Inflammatory macrophage treated with lipopolysaccharide for 4 hours (primary cell): ENCODE measurements at regions not wholly inside any gene's neighbourhood (a gene's known extent, or its start where the extent isn't known, plus 50 kb on each side); places are given as distances from the start of the nearest gene placed in this dataset.

ENCODE experiments used
- DNase-seq: peaks from one replicate; pipeline ENCODE4 v3.0.0-alpha.2; 2020

GRCh38 chr10:131676800-131677421, 223.9 kb upstream of the PPP2R2D start:
- DNase-seq, result no peak

DNA sequence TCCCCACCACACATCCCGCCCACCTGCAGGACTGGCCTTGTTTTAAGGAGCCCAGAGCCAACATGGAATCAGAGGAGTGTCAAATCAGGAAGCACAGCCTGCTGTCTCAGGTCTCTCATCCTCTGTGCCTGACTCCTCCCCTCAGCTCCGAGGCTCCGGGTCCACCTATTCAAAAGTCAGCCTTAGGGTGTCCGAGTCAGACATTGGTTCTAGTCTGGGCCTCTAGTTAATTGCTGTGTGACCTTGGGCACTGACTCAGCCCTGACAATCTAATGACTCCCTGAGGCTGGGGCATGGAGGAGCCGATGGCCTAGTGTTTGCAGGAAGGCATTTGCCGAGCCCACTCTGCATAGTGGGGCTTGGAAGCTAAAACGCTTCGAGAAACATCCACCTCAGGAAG, 223.1 kb upstream of the PPP2R2D start:
- no peak for DNase-seq

- no peak for DNase-seq
Measured at GRCh38 chr10:131678171-131678570, 222.6 kb upstream of the PPP2R2D start.

- no peak for DNase-seq
Measured at GRCh38 chr10:131678613-131679012, 222.2 kb upstream of the PPP2R2D start.

DNA sequence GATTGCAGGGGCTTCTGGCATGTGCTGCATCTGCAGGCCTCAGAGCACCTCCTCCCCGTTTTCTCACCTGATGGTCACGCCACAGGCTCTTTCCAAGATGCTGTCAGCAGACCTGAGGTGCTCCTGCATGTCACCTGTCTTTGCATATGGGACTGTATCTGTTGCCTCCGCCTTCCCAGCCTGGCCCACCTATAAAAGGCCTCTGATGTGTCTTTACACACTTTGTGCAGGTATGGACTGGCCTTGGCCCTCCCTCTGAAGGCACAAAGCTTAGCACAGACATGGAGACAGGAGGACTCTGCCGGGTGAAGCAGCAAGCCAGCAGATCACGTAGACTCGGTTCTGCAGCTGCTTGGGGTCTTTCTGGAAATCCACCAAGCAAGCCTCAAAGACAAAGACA, 220.9 kb upstream of the PPP2R2D start:
- DNase-seq, result no peak

DNA sequence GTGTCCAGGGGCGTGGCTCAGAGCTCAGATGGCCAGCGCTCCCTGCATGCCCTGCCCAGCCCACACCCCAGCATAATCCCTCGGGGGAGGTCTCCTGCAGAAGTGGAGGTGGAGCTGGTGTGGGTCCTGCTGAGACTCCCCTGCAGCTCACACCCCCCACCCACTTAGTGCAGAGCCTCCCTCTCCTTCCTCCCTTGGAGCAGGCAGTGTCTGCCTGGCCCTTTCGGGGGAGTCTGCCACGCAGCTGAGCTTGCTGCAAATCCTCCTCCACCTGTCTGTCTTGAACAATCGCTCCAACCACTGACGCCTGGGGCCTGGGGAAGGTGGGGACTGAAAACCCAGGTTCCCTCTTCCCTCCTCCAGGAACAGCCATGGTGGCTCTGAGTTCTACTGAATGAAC, 219.7 kb upstream of the PPP2R2D start:
- DNase-seq, result no peak

DNA sequence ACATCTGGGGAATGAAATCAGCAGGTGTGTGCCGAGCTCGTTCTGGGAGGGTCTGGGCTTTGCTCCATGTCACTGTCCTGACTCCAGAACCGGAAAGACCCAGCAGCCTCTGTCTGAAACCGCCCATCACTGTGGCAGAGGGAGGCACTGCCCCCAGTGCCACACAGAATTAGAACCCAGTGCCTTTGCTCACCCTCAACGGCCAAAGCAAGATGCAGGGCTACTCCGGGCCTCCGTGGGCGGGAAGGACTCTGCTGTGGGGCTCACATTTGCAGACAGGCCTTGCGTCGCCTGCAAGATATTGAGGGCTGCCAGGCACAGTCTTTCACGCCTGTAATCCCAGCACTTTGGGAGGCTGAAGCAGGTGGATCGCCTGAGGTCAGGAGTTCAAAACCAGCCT, 219.2 kb upstream of the PPP2R2D start:
- no peak for DNase-seq

DNA sequence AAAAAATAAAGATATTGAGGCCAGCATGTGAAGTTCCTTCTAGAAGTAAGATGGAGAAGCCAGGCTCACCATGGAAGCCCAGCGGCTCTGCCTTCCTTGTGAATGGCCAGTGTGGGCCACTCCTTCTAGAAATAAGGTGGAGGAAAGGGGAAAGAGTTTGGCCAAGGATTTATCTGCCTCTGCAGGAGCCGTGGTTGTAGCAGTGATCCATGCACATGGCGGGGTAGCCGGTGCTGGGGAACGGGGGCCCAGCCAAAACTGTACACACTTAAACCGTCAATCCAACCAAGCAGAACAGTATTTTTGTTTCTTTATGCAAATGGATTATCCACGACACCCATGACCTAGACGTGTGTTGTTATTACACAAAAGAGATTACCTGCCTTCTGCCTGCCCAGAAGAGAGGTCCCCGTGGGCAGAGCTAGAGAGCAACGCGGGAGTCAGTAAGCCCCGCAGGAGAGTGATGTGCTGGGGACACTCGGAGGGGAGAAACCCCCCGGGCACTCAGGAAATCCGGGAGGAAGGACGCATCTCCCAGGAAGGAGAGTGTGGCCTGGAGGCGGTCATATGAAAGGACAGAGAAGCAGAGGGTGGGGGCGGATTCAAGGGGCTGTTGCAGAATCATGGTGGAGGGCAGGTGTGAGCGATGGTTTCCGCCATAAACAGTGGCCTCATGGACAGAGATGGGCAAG, 218.4 kb upstream of the PPP2R2D start:
- DNase-seq, result no peak

DNA sequence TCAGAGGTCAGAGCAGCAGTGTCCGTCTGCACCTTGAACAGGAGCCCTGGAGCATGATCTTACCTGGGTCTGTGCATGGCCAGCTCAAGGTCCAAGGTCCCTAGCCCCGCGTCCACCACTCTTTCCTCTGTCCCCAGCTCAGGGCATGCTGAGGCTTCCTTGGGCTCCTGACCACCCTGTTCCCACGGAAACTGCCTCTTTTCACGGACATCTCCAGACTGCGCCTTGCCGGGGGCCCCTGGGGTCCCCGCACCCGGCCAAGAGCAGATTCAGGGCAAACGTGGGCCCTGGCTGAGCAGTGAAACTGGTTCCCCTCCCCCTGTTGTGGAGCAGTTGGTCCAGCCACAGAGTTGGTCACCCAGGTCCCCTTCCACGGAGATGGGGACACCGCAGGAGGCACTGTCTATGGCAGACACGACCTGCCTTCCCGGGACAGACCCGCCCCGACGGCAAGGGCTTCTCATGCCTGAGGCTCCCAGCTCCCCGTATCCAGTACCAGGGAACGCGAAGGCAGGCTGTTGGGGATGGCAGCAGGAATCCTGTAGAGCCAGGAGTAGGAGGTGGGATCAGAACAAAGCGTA, 217.4 kb upstream of the PPP2R2D start:
- DNase-seq, result no peak

DNA sequence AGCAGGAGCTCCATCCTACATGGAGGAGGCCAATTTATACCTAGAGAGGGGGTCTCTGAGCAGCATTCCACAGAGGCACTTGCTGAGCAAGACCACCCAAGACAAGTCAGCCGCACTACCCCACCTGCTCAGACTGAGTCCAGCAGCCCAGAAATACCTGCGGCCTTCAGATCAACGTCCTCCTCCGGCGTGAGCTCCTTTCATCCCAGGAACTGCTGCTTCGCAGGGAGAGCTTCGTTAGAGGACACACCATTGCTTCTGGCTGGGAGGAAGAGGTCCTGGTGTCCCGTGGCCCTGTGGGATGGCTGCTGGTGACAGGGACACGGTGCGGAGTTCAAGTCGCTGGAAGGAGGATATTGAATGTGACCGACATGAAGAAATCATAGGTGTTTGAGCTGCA, 216.9 kb upstream of the PPP2R2D start:
- no peak for DNase-seq

DNA sequence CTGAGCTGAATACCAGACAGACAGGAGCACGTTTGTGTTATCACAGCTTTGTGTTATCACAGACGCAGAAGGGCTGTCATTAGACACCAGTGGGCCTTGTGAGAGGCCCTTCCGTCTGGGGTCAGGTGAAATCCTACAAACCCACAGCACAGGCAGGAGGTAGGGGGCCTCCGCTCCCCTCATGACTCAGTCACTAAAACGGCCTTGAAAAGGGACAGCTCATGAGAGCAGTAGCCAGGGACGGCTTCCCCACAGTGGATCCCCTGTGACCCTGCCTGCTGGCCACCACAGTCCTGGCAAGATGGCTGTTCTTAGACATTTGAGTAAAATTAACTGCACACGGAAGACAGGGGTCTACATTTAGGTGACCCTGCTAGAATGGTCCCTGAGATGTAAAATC, 215.8 kb upstream of the PPP2R2D start:
- no peak for DNase-seq

DNA sequence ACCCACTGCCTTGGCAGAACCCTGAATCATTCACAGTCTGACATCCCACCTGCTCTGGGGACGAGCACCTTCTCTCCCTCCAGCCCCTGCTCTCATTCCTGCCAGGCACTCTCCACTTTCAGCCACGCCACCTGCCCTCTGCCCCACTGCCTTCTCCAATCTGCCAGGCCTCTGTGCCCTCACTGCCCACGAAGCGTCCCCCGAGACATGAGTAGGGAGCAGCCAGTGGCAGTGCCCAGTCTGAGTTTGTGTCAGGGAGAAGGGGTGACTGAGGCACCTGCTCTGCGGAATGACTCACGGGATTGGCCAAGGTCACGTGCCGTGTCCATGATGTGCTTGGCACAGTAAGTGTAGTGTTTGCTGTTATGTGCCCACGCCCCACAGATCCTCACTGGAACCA, 215.2 kb upstream of the PPP2R2D start:
- no peak for DNase-seq

DNA sequence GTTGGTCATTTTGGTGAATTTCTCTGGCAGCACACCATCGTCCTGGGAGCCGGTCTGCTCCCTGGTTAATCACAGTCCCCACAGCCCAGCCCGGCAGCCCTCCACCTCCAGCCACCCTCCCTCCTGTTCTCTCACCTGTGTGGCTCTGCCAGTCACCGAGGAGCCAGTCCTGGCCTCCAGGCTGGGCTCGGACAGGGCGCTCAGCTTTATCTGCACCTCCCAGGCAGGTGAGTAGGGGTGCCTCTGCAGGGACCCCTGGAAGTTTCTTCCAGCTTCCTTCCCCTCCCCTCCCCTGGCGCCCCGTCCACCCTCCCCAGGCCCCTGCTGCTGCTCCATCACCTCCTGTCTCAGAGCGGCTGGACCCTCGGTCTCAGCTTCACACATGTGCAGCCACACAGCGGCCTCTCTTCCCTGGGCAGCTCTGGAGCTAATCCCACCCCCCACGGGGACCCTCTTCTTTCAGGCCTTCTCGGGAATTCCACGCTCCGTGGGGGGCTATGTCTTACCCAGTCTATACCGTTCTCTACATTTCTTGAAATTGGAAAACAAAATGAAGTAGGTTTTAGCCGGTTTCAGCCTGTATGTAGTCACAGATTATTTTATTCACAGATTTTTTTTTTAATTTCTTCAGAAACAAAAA, 213.9 kb upstream of the PPP2R2D start:
- DNase-seq, result no peak

GRCh38 chr10:131688304-131688703, 212.5 kb upstream of the PPP2R2D start:
- no peak for DNase-seq

DNA sequence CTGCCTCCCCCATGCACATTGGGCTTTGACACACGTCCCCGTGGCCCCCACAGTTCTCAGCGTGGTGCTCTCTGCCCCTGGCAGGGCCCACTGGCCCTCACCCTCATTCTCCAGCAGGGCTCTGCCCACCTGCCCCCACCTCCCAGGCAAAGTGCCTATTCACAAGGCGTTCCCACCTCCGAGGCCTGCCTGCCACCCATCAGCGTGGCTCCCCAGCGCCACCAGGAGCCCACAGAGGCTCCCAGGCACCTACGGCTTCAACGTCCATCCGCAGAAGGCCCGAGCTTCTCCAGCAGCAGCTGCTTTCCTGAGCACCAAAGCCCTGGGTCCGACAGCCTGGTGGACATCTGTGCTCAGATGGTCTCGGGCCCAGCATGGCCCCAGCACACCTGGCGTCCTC, 211.8 kb upstream of the PPP2R2D start:
- no peak for DNase-seq

GRCh38 chr10:131689486-131689885, 211.3 kb upstream of the PPP2R2D start:
- no peak for DNase-seq

DNA sequence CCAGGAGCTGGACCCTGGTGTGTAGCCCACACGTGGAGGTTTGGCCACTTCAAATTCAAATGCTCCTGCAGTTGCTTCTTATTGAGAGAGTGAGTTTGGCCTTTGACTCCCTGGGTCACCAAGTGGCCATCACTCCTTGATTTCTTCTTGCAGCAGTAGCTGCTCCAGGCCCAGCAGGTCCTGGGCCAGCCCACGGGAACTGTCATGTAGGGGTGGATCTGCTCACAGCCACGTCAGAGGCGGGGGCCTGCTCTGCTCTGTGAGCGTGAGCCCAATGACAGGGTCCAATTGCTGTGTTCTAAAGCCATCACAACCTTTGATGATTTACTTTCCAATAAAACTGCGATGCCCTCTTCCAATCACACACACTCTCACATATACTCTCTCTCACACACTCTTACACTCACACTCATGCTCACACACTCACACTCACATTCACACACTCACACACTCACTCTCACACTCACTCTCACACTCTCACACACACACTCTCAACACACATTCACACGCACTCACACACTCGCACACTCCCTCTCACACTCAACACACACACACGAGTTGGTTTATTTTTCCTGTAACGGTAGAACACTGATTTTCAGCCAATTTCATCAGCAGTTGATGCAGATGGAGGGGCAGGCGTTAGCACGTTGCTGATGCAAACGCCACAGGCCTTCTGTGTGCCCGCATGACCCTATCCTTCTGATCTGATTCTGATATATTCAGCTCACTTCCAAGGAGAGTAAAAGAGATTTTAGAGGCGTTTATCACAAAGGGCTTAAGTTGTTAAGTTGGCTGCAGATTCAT, 210.7 kb upstream of the PPP2R2D start:
- no peak for DNase-seq

DNA sequence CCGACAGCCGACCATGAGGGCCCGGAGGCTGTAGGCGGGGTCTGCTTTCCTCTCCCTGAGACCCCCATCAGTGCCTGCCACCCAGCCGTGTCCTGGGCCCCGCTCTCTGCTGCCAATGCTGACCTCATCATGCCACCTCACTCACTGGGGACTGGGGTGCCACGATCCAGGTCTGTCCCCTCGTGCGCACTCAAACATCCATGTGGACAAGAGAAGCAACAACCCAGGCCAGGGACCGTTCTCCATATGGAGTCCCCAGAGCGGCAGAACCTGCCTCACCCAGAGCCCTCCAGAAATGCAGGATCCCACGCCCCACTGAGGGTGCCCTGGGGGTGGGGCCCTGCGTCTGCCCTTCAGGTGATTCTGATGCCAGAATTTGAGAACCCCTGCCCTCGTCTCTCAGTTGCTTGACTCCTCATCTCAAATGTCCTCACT, 210.0 kb upstream of the PPP2R2D start:
- DNase-seq, result no peak

GRCh38 chr10:131691481-131692090, 209.2 kb upstream of the PPP2R2D start:
- DNase-seq, result no peak

DNA sequence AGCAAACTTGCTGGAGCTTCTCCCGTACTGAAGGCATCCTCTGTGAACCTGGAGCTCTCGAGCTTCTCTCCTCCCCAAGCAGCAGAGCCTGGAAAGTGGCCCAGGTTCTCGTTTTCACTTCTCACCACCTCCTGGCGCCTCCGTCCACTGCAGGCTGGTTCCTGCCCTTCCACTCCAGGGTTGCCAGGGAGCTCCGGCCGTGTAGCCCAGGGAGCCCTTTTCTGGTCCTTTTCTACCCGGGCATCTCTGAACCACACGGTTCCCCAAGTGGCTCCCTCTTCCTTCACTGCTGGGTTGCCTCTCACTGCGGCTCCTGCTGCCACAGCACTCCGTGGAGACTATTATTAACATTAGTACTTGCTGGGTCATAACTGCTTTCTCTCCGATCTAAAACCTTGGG, 208.6 kb upstream of the PPP2R2D start:
- no peak for DNase-seq

GRCh38 chr10:131692686-131693334, 208.0 kb upstream of the PPP2R2D start:
- no peak for DNase-seq

DNA sequence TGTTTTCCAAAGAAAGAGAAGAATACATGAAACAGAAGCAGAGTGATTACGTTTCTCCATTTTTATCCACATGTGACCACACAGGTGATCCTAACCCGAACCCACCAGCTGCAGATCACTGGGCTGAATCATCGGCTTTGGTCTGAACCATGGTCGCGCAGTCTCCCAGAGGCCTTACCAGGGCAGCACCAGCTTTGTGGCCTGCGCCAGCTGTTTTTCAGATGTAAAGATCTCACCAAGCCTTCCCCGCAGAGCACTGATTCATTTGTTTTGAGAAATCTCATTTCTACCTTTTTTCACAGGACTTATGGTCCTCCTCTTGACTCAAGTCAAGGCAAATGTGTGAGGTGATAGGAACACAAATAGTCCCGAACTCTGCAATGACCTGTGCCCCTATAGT, 207.0 kb upstream of the PPP2R2D start:
- no peak for DNase-seq
